Skeletal muscle tissue (tissue), 3 donors: ENCODE measurements at regions not wholly inside any gene's neighbourhood (a gene's known extent, or its start where the extent isn't known, plus 50 kb on each side); places are given as distances from the start of the nearest gene placed in this dataset.
"Not testable (repeated sequence)": the region's sequence is repeated elsewhere in the genome, so short reads cannot be mapped to it uniquely, and the experiment has no call there.

ENCODE experiments used
- H3K27ac ChIP-seq: one replicate; pipeline ENCODE4 v1.7.0; 2013; ENCODE audit warnings: mild to moderate bottlenecking, low read depth, low read length, inconsistent platforms
- H3K27me3 ChIP-seq, 3 donors: one replicate each; pipeline ENCODE4 v1.7.0; 2013; ENCODE audit warnings: low read length in 3 of 3; ENCODE audit not compliant: control insufficient read depth in 3 of 3, insufficient read depth in 3 of 3
- H3K36me3 ChIP-seq, 3 donors: one replicate each; pipeline ENCODE4 v1.7.0; 2013; ENCODE audit warnings: low read length in 3 of 3; ENCODE audit not compliant: control insufficient read depth in 3 of 3, insufficient read depth in 3 of 3
- H3K4me1 ChIP-seq, 3 donors: one replicate each; pipeline ENCODE4 v1.7.0; 2013; ENCODE audit warnings: low read length in 3 of 3, mild to moderate bottlenecking in 3 of 3; ENCODE audit not compliant: control insufficient read depth in 3 of 3, insufficient read depth in 3 of 3
- H3K4me3 ChIP-seq, 3 donors: one replicate each; pipeline ENCODE4 v1.7.0; 2013; ENCODE audit warnings: low read length in 3 of 3
- H3K9ac ChIP-seq, 3 donors: one replicate each; pipeline ENCODE4 v1.7.0; 2013; ENCODE audit warnings: low read length in 3 of 3, mild to moderate bottlenecking in 3 of 3, moderate library complexity in 2 of 3, low read depth in 1 of 3
- H3K9me3 ChIP-seq, 3 donors: one replicate each; pipeline ENCODE4 v1.7.0; 2013; ENCODE audit warnings: low read length in 3 of 3; ENCODE audit not compliant: control insufficient read depth in 3 of 3
- donor health status: Osteomylitis.

GRCh38 chrX:113802837-113803236 lies 781.0 kb upstream of the HTR2C start:
- no peaks in the 10 kb centered on the region for H3K4me1 ChIP-seq
- H3K9me3 ChIP-seq, result no peaks in the 10 kb centered on the region
- H3K36me3 ChIP-seq, result no peaks in the 10 kb centered on the region
- peaks cover 0 to 3% (median 0%) of the 10 kb centered on the region in 3 donors for H3K27me3 ChIP-seq
- H3K27ac ChIP-seq, result no peak overlapping the region
- H3K9ac ChIP-seq, result no peak overlapping the region
- H3K4me3 ChIP-seq, result no peak overlapping the region

GRCh38 chrX:113800955-113801354 lies 782.9 kb upstream of the HTR2C start:
- no peak overlapping the region for H3K9ac ChIP-seq
- peaks cover 0 to 3% (median 0%) of the 10 kb centered on the region in 3 donors for H3K27me3 ChIP-seq
- no peak overlapping the region for H3K27ac ChIP-seq
- no peaks in the 10 kb centered on the region for H3K36me3 ChIP-seq
- H3K4me3 ChIP-seq, result no peak overlapping the region
- no peaks in the 10 kb centered on the region for H3K4me1 ChIP-seq
- H3K9me3 ChIP-seq, result no peaks in the 10 kb centered on the region

- H3K36me3 ChIP-seq, result no peaks in the 10 kb centered on the region
- H3K9me3 ChIP-seq, result no peaks in the 10 kb centered on the region
- no peak overlapping the region for H3K27ac ChIP-seq
These were observed 790.3 kb upstream of the HTR2C start for GRCh38 chrX:113793563-113793962.

GRCh38 chrX:113790987-113791386 lies 792.9 kb upstream of the HTR2C start:
- H3K27ac ChIP-seq, result no peak overlapping the region
- H3K4me1 ChIP-seq, result no peaks in the 10 kb centered on the region
- H3K9me3 ChIP-seq, result no peaks in the 10 kb centered on the region
- H3K4me3 ChIP-seq, result no peak overlapping the region
- H3K36me3 ChIP-seq, result no peaks in the 10 kb centered on the region
- H3K9ac ChIP-seq, result no peak overlapping the region
- no peaks in the 10 kb centered on the region for H3K27me3 ChIP-seq

More at GRCh38 chrX:113793563-113793962, 790.3 kb upstream of the HTR2C start:
- Histone ChIP-seq H3K9ac (no peak overlapping the region), H3K4me3 (no peak overlapping the region), H3K4me1 (no peaks in the 10 kb centered on the region), H3K27me3 (no peaks in the 10 kb centered on the region)

- not testable (repeated sequence) for H3K36me3 ChIP-seq, H3K4me1 ChIP-seq, H3K9me3 ChIP-seq, H3K9ac ChIP-seq, H3K27me3 ChIP-seq, H3K27ac ChIP-seq, H3K4me3 ChIP-seq
These were observed 799.1 kb upstream of the HTR2C start for GRCh38 chrX:113784754-113785153.

- H3K4me1 ChIP-seq, result no peaks in the 10 kb centered on the region
- H3K9ac ChIP-seq, result no peak overlapping the region
- H3K27me3 ChIP-seq, result no peaks in the 10 kb centered on the region
- no peaks in the 10 kb centered on the region for H3K36me3 ChIP-seq
- no peak overlapping the region for H3K4me3 ChIP-seq
- no peaks in the 10 kb centered on the region for H3K9me3 ChIP-seq
- H3K27ac ChIP-seq, result no peak overlapping the region
These were observed 813.1 kb upstream of the HTR2C start for GRCh38 chrX:113770806-113771205.

GRCh38 chrX:113770071-113770470 lies 813.8 kb upstream of the HTR2C start:
- no peak overlapping the region for H3K4me3 ChIP-seq
- no peaks in the 10 kb centered on the region for H3K27me3 ChIP-seq
- H3K9ac ChIP-seq, result no peak overlapping the region
- H3K27ac ChIP-seq, result no peak overlapping the region
- no peaks in the 10 kb centered on the region for H3K9me3 ChIP-seq
- no peaks in the 10 kb centered on the region for H3K4me1 ChIP-seq
- no peaks in the 10 kb centered on the region for H3K36me3 ChIP-seq

- Histone ChIP-seq H3K27me3 (no peaks in the 10 kb centered on the region), H3K4me3 (no peak overlapping the region), H3K36me3 (no peaks in the 10 kb centered on the region), H3K9ac (no peak overlapping the region), H3K27ac (no peak overlapping the region), H3K9me3 (no peaks in the 10 kb centered on the region), H3K4me1 (no peaks in the 10 kb centered on the region)
These were observed 824.5 kb upstream of the HTR2C start for GRCh38 chrX:113759422-113759821.

- no peak overlapping the region for H3K4me3 ChIP-seq
These were observed 836.5 kb upstream of the HTR2C start for GRCh38 chrX:113747274-113747973.

GRCh38 chrX:113743069-113743468 lies 840.8 kb upstream of the HTR2C start:
- Histone ChIP-seq H3K27ac (no peak overlapping the region), H3K4me1 (no peaks in the 10 kb centered on the region), H3K27me3 (peaks cover 0 to 3% (median 0%) of the 10 kb centered on the region in 3 donors), H3K9ac (no peak overlapping the region), H3K9me3 (peaks cover 0 to 2% (median 0%) of the 10 kb centered on the region in 3 donors), H3K4me3 (no peak overlapping the region), H3K36me3 (no peaks in the 10 kb centered on the region)

More at GRCh38 chrX:113747274-113747973, 836.5 kb upstream of the HTR2C start:
- peaks cover 0 to 3% (median 0%) of the 10 kb centered on the region in 3 donors for H3K27me3 ChIP-seq
- peaks cover 0 to 2% (median 0%) of the 10 kb centered on the region in 3 donors for H3K9me3 ChIP-seq
- H3K4me1 ChIP-seq, result no peaks in the 10 kb centered on the region
- no peak overlapping the region for H3K27ac ChIP-seq
- H3K9ac ChIP-seq, result no peak overlapping the region
- H3K36me3 ChIP-seq, result no peaks in the 10 kb centered on the region
